ENCODE measurements at regions not wholly inside any gene's neighbourhood (a gene's known extent, or its start where the extent isn't known, plus 50 kb on each side); places are given as distances from the start of the nearest gene placed in this dataset.

- BruUV-seq (replicated peaks) = no TSS peak
- Histone ChIP-seq H3K4me3 (ENCODE audit: low read depth in 2 of 2, low read length in 2 of 2) (no peak overlapping the region), H3K36me3 (ENCODE audit: control insufficient read depth, insufficient read depth, low read length) (no peaks in the 10 kb centered on the region), H3K27ac (ENCODE audit: low read length) (no peak overlapping the region), H3K27me3 (ENCODE audit: control insufficient read depth, insufficient read depth, low read length) (no peaks in the 10 kb centered on the region), H3K9me3 (ENCODE audit: control insufficient read depth, insufficient read depth, low read depth, low read length) (no peaks in the 10 kb centered on the region), H3K4me1 (ENCODE audit: control insufficient read depth, insufficient read depth, low read length) (no peaks in the 10 kb centered on the region)
- in situ Hi-C loops (cut with HindIII; ENCODE audit: low pct_unique_long_range_greater_than_20kb, low sequenced_read_pairs) = no loop called here
- intact Hi-C loops (cut with micrococcal nuclease; ENCODE audit: unreplicated experiment) = no loop called here
- POLR2A ChIA-PET = no interaction called here
- CTCF ChIA-PET = no interaction called here
- TF ChIP-seq REST (IDR thresholded peaks at IDR 0.05; ENCODE audit: insufficient read depth in 1 of 2, low read depth in 2 of 2, low read length in 1 of 2) (no peak), SIN3A (IDR thresholded peaks at IDR 0.05; ENCODE audit: borderline replicate concordance, insufficient read depth, low read depth, low read length) (no peak), CTCF (IDR thresholded peaks at IDR 0.05) (no peak), TCF7L2 (IDR thresholded peaks at IDR 0.05; ENCODE audit: low read depth, low read length) (no peak), POLR2AphosphoS5 (IDR thresholded peaks at IDR 0.05; ENCODE audit: low read depth, low read length) (no peak)
- DNase-seq (ENCODE audit: low read depth, low spot score) (no peak), ATAC-seq (no peak)
Observed at GRCh38 chr3:8187996-8188395, 313.6 kb upstream of the LMCD1 start.

GRCh38 chr3:8189051-8189450 is 312.6 kb upstream of the LMCD1 start:
- ATAC-seq = no peak
- no peaks in the 10 kb centered on the region for H3K27me3 ChIP-seq (ENCODE audit: control insufficient read depth, insufficient read depth, low read length)
- DNase-seq (ENCODE audit: low read depth, low spot score) = no peak
- no TSS peak for BruUV-seq (replicated peaks)
- ChIA-PET CTCF (no interaction called here), POLR2A (no interaction called here)
- no peaks in the 10 kb centered on the region for H3K36me3 ChIP-seq (ENCODE audit: control insufficient read depth, insufficient read depth, low read length)
- intact Hi-C loops (cut with micrococcal nuclease; ENCODE audit: unreplicated experiment) = no loop called here
- no peak overlapping the region for H3K4me3 ChIP-seq (ENCODE audit: low read depth in 2 of 2, low read length in 2 of 2)
- no peak overlapping the region for H3K27ac ChIP-seq (ENCODE audit: low read length)
- TF ChIP-seq REST (IDR thresholded peaks at IDR 0.05; ENCODE audit: insufficient read depth in 1 of 2, low read depth in 2 of 2, low read length in 1 of 2) = no peak
- TF ChIP-seq CTCF (IDR thresholded peaks at IDR 0.05) = no peak
- TF ChIP-seq TCF7L2 (IDR thresholded peaks at IDR 0.05; ENCODE audit: low read depth, low read length) = no peak
- no peak for TF ChIP-seq POLR2AphosphoS5 (IDR thresholded peaks at IDR 0.05; ENCODE audit: low read depth, low read length)
- TF ChIP-seq SIN3A (IDR thresholded peaks at IDR 0.05; ENCODE audit: borderline replicate concordance, insufficient read depth, low read depth, low read length) = no peak
- in situ Hi-C loops (cut with HindIII; ENCODE audit: low pct_unique_long_range_greater_than_20kb, low sequenced_read_pairs) = no loop called here
- H3K4me1 ChIP-seq (ENCODE audit: control insufficient read depth, insufficient read depth, low read length) = no peaks in the 10 kb centered on the region
- no peaks in the 10 kb centered on the region for H3K9me3 ChIP-seq (ENCODE audit: control insufficient read depth, insufficient read depth, low read depth, low read length)
